ENCODE measurements at regions not wholly inside any gene's neighbourhood (a gene's known extent, or its start where the extent isn't known, plus 50 kb on each side); places are given as distances from the start of the nearest gene placed in this dataset.

GRCh38 chr2:216791303-216791702 lies 68.6 kb downstream of the TNP1 start (continued):
- no peak for TF ChIP-seq RAD21 (IDR thresholded peaks at IDR 0.05 in 1 of 2, conservative IDR thresholded peaks at IDR 0.05 in 1 of 2; ENCODE audit: low read depth in 2 of 2, low read length in 2 of 2)

All from H1 (cell line).